ENCODE measurements at regions not wholly inside any gene's neighbourhood (a gene's known extent, or its start where the extent isn't known, plus 50 kb on each side); places are given as distances from the start of the nearest gene placed in this dataset.

DNA sequence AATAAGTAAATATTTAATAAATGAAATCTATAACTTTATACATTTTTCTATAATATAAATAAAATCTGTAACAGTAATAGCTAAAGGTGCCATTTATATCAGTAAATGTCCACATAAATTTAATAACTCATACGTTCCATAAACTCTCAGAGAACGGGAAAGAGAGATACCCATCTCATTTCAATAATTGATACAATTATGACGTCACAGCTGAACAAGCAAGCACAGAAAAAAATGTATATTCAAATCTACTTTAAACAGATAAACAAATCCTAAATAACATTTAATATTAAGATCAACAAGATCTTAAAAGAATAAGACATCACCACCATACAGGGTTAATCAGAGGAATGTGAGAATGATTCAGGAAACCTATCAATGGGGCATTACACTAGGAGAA is 1136.5 kb downstream of the TBC1D22A start:
- TF ChIP-seq, protein P1, sequence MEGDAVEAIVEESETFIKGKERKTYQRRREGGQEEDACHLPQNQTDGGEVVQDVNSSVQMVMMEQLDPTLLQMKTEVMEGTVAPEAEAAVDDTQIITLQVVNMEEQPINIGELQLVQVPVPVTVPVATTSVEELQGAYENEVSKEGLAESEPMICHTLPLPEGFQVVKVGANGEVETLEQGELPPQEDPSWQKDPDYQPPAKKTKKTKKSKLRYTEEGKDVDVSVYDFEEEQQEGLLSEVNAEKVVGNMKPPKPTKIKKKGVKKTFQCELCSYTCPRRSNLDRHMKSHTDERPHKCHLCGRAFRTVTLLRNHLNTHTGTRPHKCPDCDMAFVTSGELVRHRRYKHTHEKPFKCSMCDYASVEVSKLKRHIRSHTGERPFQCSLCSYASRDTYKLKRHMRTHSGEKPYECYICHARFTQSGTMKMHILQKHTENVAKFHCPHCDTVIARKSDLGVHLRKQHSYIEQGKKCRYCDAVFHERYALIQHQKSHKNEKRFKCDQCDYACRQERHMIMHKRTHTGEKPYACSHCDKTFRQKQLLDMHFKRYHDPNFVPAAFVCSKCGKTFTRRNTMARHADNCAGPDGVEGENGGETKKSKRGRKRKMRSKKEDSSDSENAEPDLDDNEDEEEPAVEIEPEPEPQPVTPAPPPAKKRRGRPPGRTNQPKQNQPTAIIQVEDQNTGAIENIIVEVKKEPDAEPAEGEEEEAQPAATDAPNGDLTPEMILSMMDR (IDR thresholded peaks at IDR 0.05; ENCODE audit: control insufficient read depth, insufficient read depth, low read depth, low read length, missing control alignments) = no peak
- no peak for DNase-seq (ENCODE audit: low read depth)
- H3K4me3 ChIP-seq (ENCODE audit: control insufficient read depth, low read depth, low read length) = no peak overlapping the region

DNA sequence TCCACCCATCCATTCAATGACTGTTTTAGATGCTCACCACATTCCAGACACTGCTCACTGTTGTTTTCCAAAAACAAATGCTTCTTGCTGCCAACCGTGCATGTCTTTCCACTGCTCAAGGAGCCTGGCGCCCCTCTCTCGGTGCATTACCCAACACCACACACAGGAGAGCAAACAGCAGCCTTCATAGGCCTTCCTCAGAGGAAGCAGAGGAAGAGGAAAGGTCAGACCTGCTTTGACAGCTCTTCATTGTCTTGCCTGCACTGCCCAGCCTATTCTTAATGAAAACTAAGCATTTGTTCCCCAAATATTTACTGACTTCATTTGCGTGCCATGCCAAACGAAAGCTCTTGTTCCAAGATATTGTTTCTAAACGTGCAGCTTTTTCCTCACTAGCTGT is 1129.2 kb downstream of the TBC1D22A start:
- H3K4me3 ChIP-seq (ENCODE audit: control insufficient read depth, low read depth, low read length) = no peak overlapping the region
- DNase-seq (ENCODE audit: low read depth) = no peak
- TF ChIP-seq, protein P1 (IDR thresholded peaks at IDR 0.05; ENCODE audit: control insufficient read depth, insufficient read depth, low read depth, low read length, missing control alignments) = no peak

DNA sequence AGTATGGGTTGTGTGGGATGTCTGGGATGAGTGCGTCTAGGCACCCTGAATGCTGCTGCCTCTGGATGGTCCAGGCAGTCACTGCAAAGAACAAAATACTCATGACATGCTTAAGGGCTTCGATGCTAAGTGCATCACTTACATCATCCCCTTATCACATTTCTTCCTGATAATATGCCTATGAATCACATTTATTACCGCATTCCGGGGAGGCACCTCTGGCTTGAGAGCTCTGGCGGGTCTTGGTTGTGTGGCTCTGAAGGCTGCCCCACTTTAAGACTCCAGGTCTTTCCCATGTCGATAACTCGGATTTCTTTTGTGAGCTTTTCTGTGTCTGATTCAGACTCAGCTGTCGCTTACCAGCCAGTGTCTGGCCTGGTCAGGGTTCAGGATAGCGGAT is 1126.4 kb downstream of the TBC1D22A start:
- no peak overlapping the region for H3K4me3 ChIP-seq (ENCODE audit: control insufficient read depth, low read depth, low read length)
- TF ChIP-seq, protein P1 (IDR thresholded peaks at IDR 0.05; ENCODE audit: control insufficient read depth, insufficient read depth, low read depth, low read length, missing control alignments) = no peak
- no peak for DNase-seq (ENCODE audit: low read depth)

DNA sequence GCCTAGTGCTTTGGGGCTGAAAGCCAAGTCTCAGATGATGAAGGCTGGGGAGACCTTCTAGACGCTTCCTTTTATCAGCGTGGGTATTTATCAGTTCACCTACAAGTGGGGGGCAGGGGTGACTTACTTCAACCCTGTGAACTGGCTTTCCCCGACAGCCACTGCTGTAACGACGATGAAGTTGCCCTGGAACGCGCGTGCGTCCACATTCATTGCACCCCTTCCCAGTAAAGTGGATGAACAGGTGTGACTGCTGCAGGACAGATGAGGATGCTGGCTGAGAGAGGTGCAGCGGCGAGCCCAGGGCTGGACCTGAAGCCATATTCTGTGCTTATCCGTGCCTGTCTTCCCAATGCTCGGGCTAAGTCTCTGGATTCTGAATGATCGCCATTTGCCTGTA is 1122.3 kb downstream of the TBC1D22A start:
- H3K4me3 ChIP-seq (ENCODE audit: control insufficient read depth, low read depth, low read length) = no peak overlapping the region
- TF ChIP-seq, protein P1 (IDR thresholded peaks at IDR 0.05; ENCODE audit: control insufficient read depth, insufficient read depth, low read depth, low read length, missing control alignments) = no peak
- no peak for DNase-seq (ENCODE audit: low read depth)

DNA sequence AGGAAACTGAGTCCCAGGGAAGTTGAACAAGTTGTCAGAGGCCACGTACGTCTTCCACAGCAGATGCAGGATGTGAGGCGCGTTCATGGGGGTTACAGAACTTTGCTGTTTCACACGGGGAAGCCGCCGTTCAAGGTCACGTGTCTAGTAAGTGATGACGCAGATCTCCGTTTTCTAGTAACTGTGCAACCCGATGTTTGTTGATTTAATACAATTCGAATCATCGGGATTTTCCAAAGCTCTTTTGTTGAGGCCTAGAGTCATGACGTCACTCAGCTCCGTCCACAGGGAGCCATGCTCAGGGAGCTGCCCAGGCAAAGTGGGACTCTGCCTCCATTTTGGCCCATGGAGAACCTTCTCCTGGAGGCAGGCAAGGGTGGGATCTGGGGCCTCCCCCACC is 1121.8 kb downstream of the TBC1D22A start:
- no peak overlapping the region for H3K4me3 ChIP-seq (ENCODE audit: control insufficient read depth, low read depth, low read length)
- TF ChIP-seq, protein P1 (IDR thresholded peaks at IDR 0.05; ENCODE audit: control insufficient read depth, insufficient read depth, low read depth, low read length, missing control alignments) = no peak
- no peak for DNase-seq (ENCODE audit: low read depth)

DNA sequence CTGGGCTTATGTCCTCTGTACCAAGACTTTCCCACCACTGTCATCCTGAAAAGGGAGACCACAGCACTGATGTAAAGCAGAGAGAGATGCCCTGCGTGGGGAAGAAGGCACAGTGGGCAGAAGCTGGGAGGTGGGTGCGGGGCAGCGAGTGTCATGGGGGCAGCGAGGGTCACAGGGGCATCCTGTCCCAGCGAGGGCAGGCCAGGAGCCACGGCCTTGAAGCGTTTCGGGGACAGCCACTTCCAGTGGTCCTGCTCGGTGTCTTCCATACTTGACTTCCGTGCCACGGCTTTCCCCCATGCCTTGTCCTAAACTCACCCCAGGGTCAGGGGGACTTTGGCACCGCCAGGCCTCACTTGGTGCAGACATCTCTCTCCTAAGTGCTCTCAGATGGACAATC is 1121.3 kb downstream of the TBC1D22A start:
- no peak overlapping the region for H3K4me3 ChIP-seq (ENCODE audit: control insufficient read depth, low read depth, low read length)
- TF ChIP-seq, protein P1 (IDR thresholded peaks at IDR 0.05; ENCODE audit: control insufficient read depth, insufficient read depth, low read depth, low read length, missing control alignments) = no peak
- no peak for DNase-seq (ENCODE audit: low read depth)

DNA sequence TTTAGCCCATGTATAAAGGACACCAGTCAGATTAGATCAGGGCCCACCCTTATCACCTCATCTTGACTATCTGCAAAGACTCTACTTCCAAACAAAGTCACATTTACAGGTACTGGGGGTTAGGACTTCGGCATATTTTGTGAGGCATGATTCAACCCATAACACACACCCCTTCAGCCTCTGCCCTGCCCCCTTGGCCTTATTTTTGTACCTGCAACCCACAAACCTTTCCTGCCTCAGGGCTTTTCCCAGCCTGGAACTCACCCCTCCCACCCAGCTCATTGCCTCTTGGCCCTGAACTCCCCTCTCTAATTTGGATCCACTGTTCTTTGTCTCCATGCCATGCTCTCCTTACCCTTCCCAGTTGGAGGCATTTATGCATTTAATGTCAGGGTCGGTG is 1116.9 kb downstream of the TBC1D22A start:
- TF ChIP-seq, protein P1 (IDR thresholded peaks at IDR 0.05; ENCODE audit: control insufficient read depth, insufficient read depth, low read depth, low read length, missing control alignments) = no peak
- H3K4me3 ChIP-seq (ENCODE audit: control insufficient read depth, low read depth, low read length) = no peak overlapping the region
- DNase-seq (ENCODE audit: low read depth) = no peak

All from AG09309 (cell line).